Esophagus squamous epithelium (tissue), 4 donors: ENCODE measurements at regions not wholly inside any gene's neighbourhood (a gene's known extent, or its start where the extent isn't known, plus 50 kb on each side); places are given as distances from the start of the nearest gene placed in this dataset.

Experiments used
- CTCF ChIP-seq, 6 experiments: fragments of 450-650 bp in 4 of 6; fragments of 200-600 bp in 2 of 6; sonication (generic) in 2 of 6; IDR thresholded peaks; one replicate each; pipeline ENCODE4 v1.5.1; 2016 to 2019; ENCODE audit warnings: antibody characterized with exemption in 6 of 6, mild to moderate bottlenecking in 4 of 6, moderate library complexity in 4 of 6
- POLR2A ChIP-seq, 4 donors: fragments of 450-650 bp; IDR thresholded peaks; one replicate each; pipeline ENCODE4 v1.6.1; 2017; ENCODE audit warnings: antibody characterized with exemption in 4 of 4, mild to moderate bottlenecking in 4 of 4, moderate library complexity in 3 of 4

- no peak for TF ChIP-seq POLR2A (IDR thresholded peaks at IDR 0.05)
- no peak for TF ChIP-seq CTCF (IDR thresholded peaks at IDR 0.05)
These were observed 237.6 kb upstream of the APCDD1 start for GRCh38 chr18:10216791-10217190.
